SK-N-MC (cell line): ENCODE measurements at regions not wholly inside any gene's neighbourhood (a gene's known extent, or its start where the extent isn't known, plus 50 kb on each side); places are given as distances from the start of the nearest gene placed in this dataset.

Experiments
- EZH2 ChIP-seq: fragments of 200-600 bp; sonication (generic); IDR thresholded peaks from one replicate; pipeline ENCODE4 v1.6.1; 2017; ENCODE audit warnings: antibody characterized with exemption
- FOXP2 ChIP-seq: optimal IDR thresholded peaks from 2 replicates; pipeline ENCODE3; 2011; ENCODE audit warnings: mild to moderate bottlenecking, moderate library complexity; ENCODE audit not compliant: insufficient read depth; ENCODE audit errors: extremely low read length, control extremely low read depth
- POLR2AphosphoS5 ChIP-seq: IDR thresholded peaks from 2 replicates; pipeline ENCODE4 v1.6.1; 2012; ENCODE audit warnings: mild to moderate bottlenecking, low read depth, low read length, borderline replicate concordance

GRCh38 chr4:117660668-117661067 is 373.6 kb upstream of the NDST3 start:
- TF ChIP-seq EZH2, result no peak
- no peak for TF ChIP-seq FOXP2
- TF ChIP-seq POLR2AphosphoS5, result no peak
